Hepatocyte (in vitro differentiated cells): ENCODE measurements at regions not wholly inside any gene's neighbourhood (a gene's known extent, or its start where the extent isn't known, plus 50 kb on each side); places are given as distances from the start of the nearest gene placed in this dataset.

ENCODE experiments used
- DNase-seq: peaks from one replicate; pipeline ENCODE4 v3.0.0-alpha.2; 2016; ENCODE audit warnings: low spot score
- H2AFZ ChIP-seq: fragments of 200-600 bp; sonication (generic); 2 replicates; pipeline ENCODE4 v1.6.0; 2016; ENCODE audit warnings: antibody characterized with exemption, mild to moderate bottlenecking
- H3K27ac ChIP-seq: fragments of 200-600 bp; sonication (generic); 2 replicates; pipeline ENCODE4 v1.5.1; 2016; ENCODE audit warnings: mild to moderate bottlenecking
- H3K27me3 ChIP-seq: fragments of 200-600 bp; sonication (generic); 2 replicates; pipeline ENCODE4 v1.6.1; 2016
- H3K36me3 ChIP-seq: fragments of 200-600 bp; sonication (generic); replicated peaks from 2 replicates; pipeline ENCODE4 v1.5.1; 2016; ENCODE audit warnings: low read depth; ENCODE audit not compliant: insufficient read depth
- H3K4me1 ChIP-seq: fragments of 200-600 bp; sonication (generic); 2 replicates; pipeline ENCODE4 v1.5.1; 2016; ENCODE audit warnings: mild to moderate bottlenecking, moderate library complexity; ENCODE audit not compliant: insufficient read depth
- H3K4me2 ChIP-seq: fragments of 200-600 bp; sonication (generic); 2 replicates; pipeline ENCODE4 v1.6.0; 2016
- H3K4me3 ChIP-seq: fragments of 200-600 bp; sonication (generic); 2 replicates; pipeline ENCODE4 v1.5.1; 2016; ENCODE audit warnings: mild to moderate bottlenecking
- H3K79me2 ChIP-seq: fragments of 200-600 bp; sonication (generic); 2 replicates; pipeline ENCODE4 v1.6.0; 2017; ENCODE audit warnings: mild to moderate bottlenecking
- H3K9me2 ChIP-seq: fragments of 200-600 bp; sonication (generic); replicated peaks from 2 replicates; pipeline ENCODE4 v1.6.0; 2017; ENCODE audit warnings: mild to moderate bottlenecking; ENCODE audit not compliant: insufficient read depth
- H3K9me3 ChIP-seq: fragments of 200-600 bp; sonication (generic); 2 replicates; pipeline ENCODE4 v1.5.1; 2016; ENCODE audit warnings: low read depth, mild to moderate bottlenecking
- H4K20me1 ChIP-seq: fragments of 200-600 bp; sonication (generic); 2 replicates; pipeline ENCODE4 v1.6.0; 2016; ENCODE audit warnings: mild to moderate bottlenecking; ENCODE audit not compliant: insufficient read depth, poor library complexity, severe bottlenecking
- EZH2 ChIP-seq: fragments of 200-600 bp; sonication (generic); IDR thresholded peaks from 2 replicates; pipeline ENCODE4 v1.6.1; 2016; ENCODE audit warnings: antibody characterized with exemption, mild to moderate bottlenecking, borderline replicate concordance
- EZH2phosphoT487 ChIP-seq: fragments of 200-600 bp; sonication (generic); IDR thresholded peaks from one replicate; pipeline ENCODE4 v1.6.1; 2018; ENCODE audit warnings: antibody characterized with exemption, mild to moderate bottlenecking, low read depth, moderate library complexity; ENCODE audit not compliant: unreplicated experiment, severe bottlenecking
- WGBS: methylation state at CpG from one replicate; pipeline ENCODE4 v1.1.6; 2016; ENCODE audit warnings: low lambda C conversion rate; ENCODE audit errors: missing lambda C conversion rate; 5-methylcytosine and 5-hydroxymethylcytosine counted together
- TF ChIP-seq, protein P1 (sequence below): fragments of 200-600 bp; sonication (generic); IDR thresholded peaks from 2 replicates; pipeline ENCODE4 v1.5.1; 2016; ENCODE audit warnings: antibody characterized with exemption, mild to moderate bottlenecking; ENCODE audit not compliant: poor library complexity

DNA sequence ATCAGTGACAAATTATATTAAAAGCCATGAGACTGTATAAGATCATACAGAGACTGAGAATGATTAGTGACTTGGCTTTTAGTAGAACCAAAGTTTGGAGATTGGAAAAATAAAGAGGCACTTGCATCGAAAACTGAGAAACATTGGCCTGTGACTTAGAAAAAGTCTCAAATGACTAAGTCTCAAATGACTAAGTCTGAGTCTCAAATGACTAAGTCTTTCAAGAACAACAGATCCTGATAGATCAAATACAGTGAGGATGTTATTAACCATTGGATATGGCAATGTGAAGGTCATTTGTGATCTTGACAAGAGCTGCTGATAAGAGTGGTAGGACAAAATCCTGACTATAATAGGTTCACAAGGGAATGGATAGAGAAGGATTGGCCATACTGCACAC, 135.5 kb upstream of the FANCL start:
- Histone ChIP-seq H3K27me3 (no peaks in the 10 kb centered on the region), H3K4me2 (no peak overlapping the region), H3K9me3 (no peaks in the 10 kb centered on the region), H3K27ac (no peak overlapping the region), H2AFZ (no peak overlapping the region), H3K79me2 (no peaks in the 10 kb centered on the region), H3K4me3 (no peak overlapping the region), H4K20me1 (no peaks in the 10 kb centered on the region), H3K9me2 (no peaks in the 10 kb centered on the region), H3K4me1 (no peaks in the 10 kb centered on the region), H3K36me3 (no peaks in the 10 kb centered on the region)
- no peak for DNase-seq
- TF ChIP-seq, protein P1, sequence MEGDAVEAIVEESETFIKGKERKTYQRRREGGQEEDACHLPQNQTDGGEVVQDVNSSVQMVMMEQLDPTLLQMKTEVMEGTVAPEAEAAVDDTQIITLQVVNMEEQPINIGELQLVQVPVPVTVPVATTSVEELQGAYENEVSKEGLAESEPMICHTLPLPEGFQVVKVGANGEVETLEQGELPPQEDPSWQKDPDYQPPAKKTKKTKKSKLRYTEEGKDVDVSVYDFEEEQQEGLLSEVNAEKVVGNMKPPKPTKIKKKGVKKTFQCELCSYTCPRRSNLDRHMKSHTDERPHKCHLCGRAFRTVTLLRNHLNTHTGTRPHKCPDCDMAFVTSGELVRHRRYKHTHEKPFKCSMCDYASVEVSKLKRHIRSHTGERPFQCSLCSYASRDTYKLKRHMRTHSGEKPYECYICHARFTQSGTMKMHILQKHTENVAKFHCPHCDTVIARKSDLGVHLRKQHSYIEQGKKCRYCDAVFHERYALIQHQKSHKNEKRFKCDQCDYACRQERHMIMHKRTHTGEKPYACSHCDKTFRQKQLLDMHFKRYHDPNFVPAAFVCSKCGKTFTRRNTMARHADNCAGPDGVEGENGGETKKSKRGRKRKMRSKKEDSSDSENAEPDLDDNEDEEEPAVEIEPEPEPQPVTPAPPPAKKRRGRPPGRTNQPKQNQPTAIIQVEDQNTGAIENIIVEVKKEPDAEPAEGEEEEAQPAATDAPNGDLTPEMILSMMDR = no peak
- TF ChIP-seq EZH2phosphoT487 (no peak), EZH2 (no peak)
- 85% methylated on average over 1 of the region's 1 CpG for WGBS

DNA sequence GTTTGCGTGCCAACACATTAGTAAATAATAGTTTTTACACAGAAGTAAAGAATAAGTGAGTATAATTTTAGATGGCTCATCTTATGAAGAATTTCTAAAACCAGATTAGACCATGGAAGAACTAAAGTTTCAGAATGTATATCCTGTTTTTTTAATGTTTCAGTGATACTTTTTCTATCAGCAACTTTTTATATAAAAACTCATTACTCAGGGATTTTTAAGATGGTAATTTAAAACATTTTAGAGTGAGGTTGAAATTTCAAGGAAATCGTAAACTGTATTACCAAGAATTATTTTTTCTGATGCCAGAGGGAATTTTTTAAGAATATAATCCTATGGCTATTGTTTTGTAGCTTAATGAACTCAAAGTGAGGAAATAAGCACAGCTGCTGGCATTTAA, 128.5 kb upstream of the FANCL start:
- H2AFZ ChIP-seq = no peak overlapping the region
- 88% methylated on average over 2 of the region's 2 CpGs for WGBS

DNA sequence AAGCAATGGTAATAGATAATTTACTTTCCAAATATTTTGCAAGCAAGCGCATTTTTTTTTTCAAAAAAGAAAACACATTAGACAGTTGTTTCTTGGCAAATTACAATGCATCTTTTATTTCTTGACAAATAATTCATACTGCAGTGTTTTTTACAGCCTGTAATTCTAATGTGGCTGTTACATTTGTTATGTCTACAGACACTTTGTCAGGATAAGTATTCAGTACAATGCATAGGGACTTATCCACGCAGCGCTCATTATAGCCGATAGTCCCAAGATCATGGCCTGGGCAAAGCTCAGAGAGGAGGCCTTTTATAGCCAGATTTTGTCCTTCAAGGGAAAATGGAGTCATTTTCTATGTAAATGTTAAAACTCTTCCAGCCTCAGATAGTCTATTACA, 123.0 kb upstream of the FANCL start:
- H3K4me1 ChIP-seq = no peaks in the 10 kb centered on the region
- no peaks in the 10 kb centered on the region for H3K27me3 ChIP-seq
- WGBS = 94% methylated on average over 4 of the region's 4 CpGs
- no peaks in the 10 kb centered on the region for H3K36me3 ChIP-seq
- H3K4me2 ChIP-seq = no peak overlapping the region
- no peak overlapping the region for H3K4me3 ChIP-seq
- no peaks in the 10 kb centered on the region for H4K20me1 ChIP-seq
- H3K9me3 ChIP-seq = no peaks in the 10 kb centered on the region
- no peaks in the 10 kb centered on the region for H3K9me2 ChIP-seq
- no peak overlapping the region for H3K27ac ChIP-seq
- H3K79me2 ChIP-seq = no peaks in the 10 kb centered on the region
- TF ChIP-seq, protein P1 = no peak
- no peak for TF ChIP-seq EZH2
- TF ChIP-seq EZH2phosphoT487 = no peak
- no peak overlapping the region for H2AFZ ChIP-seq
- DNase-seq = no peak

More for the DNA sequence above, 128.5 kb upstream of the FANCL start:
- Histone ChIP-seq H3K79me2 (no peaks in the 10 kb centered on the region), H3K4me1 (no peaks in the 10 kb centered on the region), H3K27me3 (no peaks in the 10 kb centered on the region), H3K36me3 (no peaks in the 10 kb centered on the region), H3K4me2 (no peak overlapping the region), H4K20me1 (no peaks in the 10 kb centered on the region), H3K9me2 (no peaks in the 10 kb centered on the region), H3K27ac (no peak overlapping the region), H3K9me3 (no peaks in the 10 kb centered on the region), H3K4me3 (no peak overlapping the region)
- TF ChIP-seq, protein P1 = no peak
- TF ChIP-seq EZH2 (no peak), EZH2phosphoT487 (no peak)
- no peak for DNase-seq

DNA sequence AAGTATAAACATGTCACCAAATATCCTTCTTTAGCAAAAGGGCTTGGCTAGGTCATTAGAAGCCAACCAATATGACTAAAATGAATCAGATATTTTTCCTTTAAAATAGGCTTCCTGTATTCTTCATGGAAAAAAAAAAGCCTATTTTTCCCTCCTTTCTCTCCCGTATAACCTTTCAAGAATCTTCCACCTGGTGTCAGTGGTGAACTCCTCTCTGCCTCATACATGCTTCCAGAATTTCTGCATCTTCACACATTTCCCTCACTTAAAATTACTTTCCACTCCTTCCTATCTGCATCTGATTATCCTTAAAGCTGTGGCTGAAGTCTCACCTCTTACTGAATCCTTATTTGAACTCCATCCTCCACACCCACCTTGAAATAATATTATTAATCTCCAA, 116.9 kb upstream of the FANCL start:
- 50% methylated on average over 1 of the region's 1 CpG for WGBS
- Histone ChIP-seq H3K4me1 (no peaks in the 10 kb centered on the region), H3K27ac (no peak overlapping the region)

More for the DNA sequence above, 116.9 kb upstream of the FANCL start:
- TF ChIP-seq, protein P1 = no peak
- TF ChIP-seq EZH2 (no peak), EZH2phosphoT487 (no peak)
- Histone ChIP-seq H3K36me3 (no peaks in the 10 kb centered on the region), H3K27me3 (no peaks in the 10 kb centered on the region), H3K4me3 (no peak overlapping the region), H4K20me1 (no peaks in the 10 kb centered on the region), H3K9me3 (no peaks in the 10 kb centered on the region), H3K9me2 (no peaks in the 10 kb centered on the region), H3K4me2 (no peak overlapping the region), H3K79me2 (no peaks in the 10 kb centered on the region), H2AFZ (no peak overlapping the region)
- DNase-seq = no peak
